Peyer's patch (tissue), 4 donors: ENCODE measurements at regions not wholly inside any gene's neighbourhood (a gene's known extent, or its start where the extent isn't known, plus 50 kb on each side); places are given as distances from the start of the nearest gene placed in this dataset.

Experiments
- CTCF ChIP-seq, 6 experiments: fragments of 450-650 bp in 4 of 6; fragments of 200-600 bp in 2 of 6; sonication (generic) in 1 of 6; IDR thresholded peaks; one replicate each; pipeline ENCODE4 v1.5.1; 2017 to 2019; ENCODE audit warnings: antibody characterized with exemption in 6 of 6, mild to moderate bottlenecking in 3 of 6, moderate library complexity in 1 of 6
- POLR2A ChIP-seq, 2 donors: fragments of 450-650 bp; IDR thresholded peaks; one replicate each; pipeline ENCODE4 v1.5.1; 2017; ENCODE audit warnings: antibody characterized with exemption in 2 of 2, mild to moderate bottlenecking in 2 of 2, moderate library complexity in 2 of 2

DNA sequence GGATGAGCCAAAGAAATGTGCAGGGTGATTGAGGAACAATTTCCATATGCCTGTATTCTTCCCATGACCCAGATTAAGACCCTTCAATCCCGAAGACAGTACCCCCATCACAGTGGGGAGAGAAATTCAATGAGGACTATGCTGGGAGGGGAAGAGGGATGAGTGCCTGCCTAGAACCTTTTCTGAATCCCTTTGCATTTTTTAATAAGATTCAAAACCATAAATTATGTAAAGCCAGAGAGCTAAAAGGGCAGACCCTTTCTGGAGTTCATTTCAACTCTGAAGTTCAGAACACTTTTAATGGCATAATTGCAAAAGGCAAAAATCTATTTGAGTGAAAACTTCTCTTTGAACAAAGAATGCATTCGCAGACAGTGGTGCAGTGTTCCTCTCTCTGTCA is 529.5 kb downstream of the NTRK3 start:
- TF ChIP-seq CTCF (IDR thresholded peaks at IDR 0.05): no peak
- TF ChIP-seq POLR2A (IDR thresholded peaks at IDR 0.05): no peak
